ENCODE measurements at regions not wholly inside any gene's neighbourhood (a gene's known extent, or its start where the extent isn't known, plus 50 kb on each side); places are given as distances from the start of the nearest gene placed in this dataset.

- TF ChIP-seq CTCF (IDR thresholded peaks at IDR 0.05; ENCODE audit: borderline replicate concordance, extremely low read depth, low read length, poor library complexity, severe bottlenecking) (no peak), EZH2 (IDR thresholded peaks at IDR 0.05; ENCODE audit: borderline replicate concordance, low read depth, low read length, severe bottlenecking) (no peak)
Observed at GRCh38 chr5:61620699-61621182, 288.7 kb downstream of the ZSWIM6 start.
